ENCODE measurements at regions not wholly inside any gene's neighbourhood (a gene's known extent, or its start where the extent isn't known, plus 50 kb on each side); places are given as distances from the start of the nearest gene placed in this dataset.

- no peak for FAIRE-seq
- no peak overlapping the region for H3K9ac ChIP-seq (ENCODE audit: low read length in 3 of 3)
- intact Hi-C loops (cut with DNase I): no loop called here
Measured at GRCh38 chr6:56733211-56733697, 90.6 kb upstream of the DST start.

GRCh38 chr6:56732517-56732916, 89.8 kb upstream of the DST start:
- DNase-seq (no peak), FAIRE-seq (peak; percentile 30)
- Histone ChIP-seq H3K4me1 (ENCODE audit: control insufficient read depth in 2 of 3, insufficient read depth in 2 of 3, low read depth in 1 of 3, low read length in 3 of 3) (peaks cover 0 to 3% (median 0%) of the 10 kb centered on the region in 3 donors), H3K27me3 (ENCODE audit: control insufficient read depth, insufficient read depth, low read length) (no peaks in the 10 kb centered on the region), H3K9ac (ENCODE audit: low read length in 3 of 3) (no peak overlapping the region), H3K4me3 (ENCODE audit: low read length in 3 of 3) (no peak overlapping the region), H3K9me3 (ENCODE audit: control insufficient read depth in 2 of 3, insufficient read depth in 1 of 3, low read length in 3 of 3) (no peaks in the 10 kb centered on the region), H3K36me3 (ENCODE audit: control insufficient read depth in 2 of 3, insufficient read depth in 3 of 3, low read length in 3 of 3) (no peaks in the 10 kb centered on the region), H3K27ac (ENCODE audit: low read depth in 2 of 2, low read length in 2 of 2) (no peak overlapping the region)
- intact Hi-C loops (cut with DNase I): no loop called here
- no peak for TF ChIP-seq CTCF (IDR thresholded peaks at IDR 0.05; ENCODE audit: borderline replicate concordance, extremely low read depth, insufficient read depth)

More at GRCh38 chr6:56733211-56733697, 90.6 kb upstream of the DST start:
- Histone ChIP-seq H3K4me3 (ENCODE audit: low read length in 3 of 3) (no peak overlapping the region), H3K9me3 (ENCODE audit: control insufficient read depth in 2 of 3, insufficient read depth in 1 of 3, low read length in 3 of 3) (no peaks in the 10 kb centered on the region), H3K27ac (ENCODE audit: low read depth in 2 of 2, low read length in 2 of 2) (no peak overlapping the region), H3K36me3 (ENCODE audit: control insufficient read depth in 2 of 3, insufficient read depth in 3 of 3, low read length in 3 of 3) (no peaks in the 10 kb centered on the region), H3K27me3 (ENCODE audit: control insufficient read depth, insufficient read depth, low read length) (no peaks in the 10 kb centered on the region), H3K4me1 (ENCODE audit: control insufficient read depth in 2 of 3, insufficient read depth in 2 of 3, low read depth in 1 of 3, low read length in 3 of 3) (no peaks in the 10 kb centered on the region)
- no peak for DNase-seq
- TF ChIP-seq CTCF (IDR thresholded peaks at IDR 0.05; ENCODE audit: borderline replicate concordance, extremely low read depth, insufficient read depth): no peak

- no peak overlapping the region for H3K4me3 ChIP-seq (ENCODE audit: low read length in 3 of 3)
- no peak for TF ChIP-seq CTCF (IDR thresholded peaks at IDR 0.05; ENCODE audit: borderline replicate concordance, extremely low read depth, insufficient read depth)
- H3K27me3 ChIP-seq (ENCODE audit: control insufficient read depth, insufficient read depth, low read length): no peaks in the 10 kb centered on the region
- FAIRE-seq: peak; percentile 13
- intact Hi-C loops (cut with DNase I): no loop called here
- no peak overlapping the region for H3K9ac ChIP-seq (ENCODE audit: low read length in 3 of 3)
- H3K9me3 ChIP-seq (ENCODE audit: control insufficient read depth in 2 of 3, insufficient read depth in 1 of 3, low read length in 3 of 3): no peaks in the 10 kb centered on the region
- peaks cover 0 to 3% (median 0%) of the 10 kb centered on the region in 3 donors for H3K4me1 ChIP-seq (ENCODE audit: control insufficient read depth in 2 of 3, insufficient read depth in 2 of 3, low read depth in 1 of 3, low read length in 3 of 3)
- no peaks in the 10 kb centered on the region for H3K36me3 ChIP-seq (ENCODE audit: control insufficient read depth in 2 of 3, insufficient read depth in 3 of 3, low read length in 3 of 3)
- H3K27ac ChIP-seq (ENCODE audit: low read depth in 2 of 2, low read length in 2 of 2): no peak overlapping the region
- no peak for DNase-seq
Measured at GRCh38 chr6:56730663-56731529, 88.2 kb upstream of the DST start.

Data from kidney (tissue), 13 donors.